ENCODE measurements at regions not wholly inside any gene's neighbourhood (a gene's known extent, or its start where the extent isn't known, plus 50 kb on each side); places are given as distances from the start of the nearest gene placed in this dataset.
"Not testable (repeated sequence)": the region's sequence is repeated elsewhere in the genome, so short reads cannot be mapped to it uniquely, and the experiment has no call there.

DNA sequence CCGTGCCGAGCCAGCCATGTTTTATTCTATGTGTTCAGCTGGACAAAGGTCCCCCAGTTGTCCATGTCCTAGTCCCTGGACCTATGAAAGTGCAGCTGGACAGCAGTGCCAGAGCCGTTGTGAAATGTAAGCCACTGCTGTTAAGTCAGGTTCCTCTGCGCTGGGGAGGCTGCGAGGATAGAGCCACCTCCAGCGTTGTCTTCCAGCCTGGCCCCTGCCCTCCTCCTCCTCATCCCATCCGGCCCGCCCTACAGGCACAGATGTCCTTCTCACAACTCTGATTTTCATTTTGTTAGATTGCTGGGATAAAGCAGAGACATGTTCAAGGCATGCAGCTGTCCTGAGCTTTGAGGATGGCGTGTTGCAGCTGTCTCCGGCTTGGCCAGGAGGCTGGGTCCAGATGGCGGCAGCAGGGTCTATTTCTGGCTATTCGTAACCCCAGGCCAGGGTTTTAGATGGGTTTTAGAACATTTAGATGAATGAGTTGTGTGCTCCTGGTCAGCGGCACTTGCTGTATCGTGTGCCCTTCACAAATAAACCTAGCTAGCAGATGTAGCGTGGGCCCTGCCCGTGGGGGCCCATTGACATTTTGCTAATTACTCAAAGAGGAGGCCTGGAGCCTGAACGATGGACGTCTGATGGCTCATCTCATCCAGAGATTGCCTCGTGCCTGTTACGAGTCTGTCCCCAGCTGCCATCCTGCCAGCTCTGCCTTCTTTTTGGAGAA, 185.7 kb downstream of the LAT start:
- TF ChIP-seq, protein P1, sequence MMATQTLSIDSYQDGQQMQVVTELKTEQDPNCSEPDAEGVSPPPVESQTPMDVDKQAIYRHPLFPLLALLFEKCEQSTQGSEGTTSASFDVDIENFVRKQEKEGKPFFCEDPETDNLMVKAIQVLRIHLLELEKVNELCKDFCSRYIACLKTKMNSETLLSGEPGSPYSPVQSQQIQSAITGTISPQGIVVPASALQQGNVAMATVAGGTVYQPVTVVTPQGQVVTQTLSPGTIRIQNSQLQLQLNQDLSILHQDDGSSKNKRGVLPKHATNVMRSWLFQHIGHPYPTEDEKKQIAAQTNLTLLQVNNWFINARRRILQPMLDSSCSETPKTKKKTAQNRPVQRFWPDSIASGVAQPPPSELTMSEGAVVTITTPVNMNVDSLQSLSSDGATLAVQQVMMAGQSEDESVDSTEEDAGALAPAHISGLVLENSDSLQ (IDR thresholded peaks at IDR 0.05), result not testable (repeated sequence)
- not testable (repeated sequence) for TF ChIP-seq POLR2A (IDR thresholded peaks at IDR 0.05; ENCODE audit: low read depth, low read length); NR2C2 (IDR thresholded peaks at IDR 0.05; ENCODE audit: borderline replicate concordance, control insufficient read depth, insufficient read length, low read depth); SMC3 (IDR thresholded peaks at IDR 0.05; ENCODE audit: borderline replicate concordance, low read length)

All from GM12878 (cell line).